ENCODE measurements at regions not wholly inside any gene's neighbourhood (a gene's known extent, or its start where the extent isn't known, plus 50 kb on each side); places are given as distances from the start of the nearest gene placed in this dataset.

DNA sequence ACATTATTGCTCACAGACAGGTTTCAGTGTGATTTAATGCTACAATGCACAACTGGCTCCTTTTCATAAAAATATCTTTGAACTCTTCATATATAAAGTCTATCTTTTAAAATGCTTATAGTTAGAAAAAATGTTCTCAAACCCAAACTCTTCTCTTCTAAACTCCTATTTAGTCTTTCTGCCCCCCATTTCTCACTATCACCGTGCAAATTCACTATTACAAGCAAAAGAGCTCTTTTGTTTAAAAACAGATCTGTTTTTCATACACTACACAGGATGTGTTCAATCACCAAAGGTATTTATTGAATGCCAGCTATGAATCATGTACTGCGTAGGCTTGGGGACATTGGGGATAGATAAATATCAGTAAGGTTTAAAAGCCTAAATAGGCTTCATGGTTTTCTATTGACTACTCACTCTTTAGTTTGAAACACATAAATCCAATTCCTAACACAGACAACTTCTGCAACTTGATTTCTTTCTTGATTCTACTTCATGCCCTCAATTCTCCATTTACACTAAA, 692.3 kb downstream of the C12orf50 start:
- ChIA-PET CTCF (no interaction called here), POLR2A (no interaction called here)
- Histone ChIP-seq H3K4me1 (ENCODE audit: control insufficient read depth, insufficient read depth, low read length) (no peaks in the 10 kb centered on the region), H3K36me3 (ENCODE audit: control insufficient read depth in 2 of 2, insufficient read depth in 1 of 2, low read length in 2 of 2) (no peaks in the 10 kb centered on the region), H3K4me3 (ENCODE audit: low read depth, low read length) (no peak overlapping the region), H3K27ac (ENCODE audit: extremely low read depth, low read depth, low read length) (no peak overlapping the region), H3K9me3 (ENCODE audit: control insufficient read depth, insufficient read depth, low read depth, low read length) (no peaks in the 10 kb centered on the region)
- no peak for TF ChIP-seq ZNF654 (tag by site-specific recombination; IDR thresholded peaks at IDR 0.05; ENCODE audit: low read depth)
- no peak for TF ChIP-seq ZNF266 (tag by site-specific recombination; IDR thresholded peaks at IDR 0.05; ENCODE audit: low read depth)
- no peak for TF ChIP-seq IKZF3 (tag by site-specific recombination; IDR thresholded peaks at IDR 0.05)
- TF ChIP-seq, protein P1, sequence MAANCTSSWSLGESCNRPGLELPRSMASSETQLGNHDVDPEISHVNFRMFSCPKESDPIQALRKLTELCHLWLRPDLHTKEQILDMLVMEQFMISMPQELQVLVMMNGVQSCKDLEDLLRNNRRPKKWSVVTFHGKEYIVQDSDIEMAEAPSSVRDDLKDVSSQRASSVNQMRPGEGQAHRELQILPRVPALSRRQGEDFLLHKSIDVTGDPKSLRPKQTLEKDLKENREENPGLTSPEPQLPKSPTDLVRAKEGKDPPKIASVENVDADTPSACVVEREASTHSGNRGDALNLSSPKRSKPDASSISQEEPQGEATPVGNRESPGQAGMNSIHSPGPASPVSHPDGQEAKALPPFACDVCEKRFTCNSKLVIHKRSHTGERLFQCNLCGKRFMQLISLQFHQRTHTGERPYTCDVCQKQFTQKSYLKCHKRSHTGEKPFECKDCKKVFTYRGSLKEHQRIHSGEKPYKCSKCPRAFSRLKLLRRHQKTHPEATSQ (tag by site-specific recombination; IDR thresholded peaks at IDR 0.05) = no peak
- TF ChIP-seq GLI4 (tag by site-specific recombination; IDR thresholded peaks at IDR 0.05) = no peak
- TF ChIP-seq ZNF366 (tag by site-specific recombination; conservative IDR thresholded peaks at IDR 0.05) = no peak
- TF ChIP-seq ZNF175 (tag by site-specific recombination; IDR thresholded peaks at IDR 0.05) = no peak
- TF ChIP-seq, protein P2, sequence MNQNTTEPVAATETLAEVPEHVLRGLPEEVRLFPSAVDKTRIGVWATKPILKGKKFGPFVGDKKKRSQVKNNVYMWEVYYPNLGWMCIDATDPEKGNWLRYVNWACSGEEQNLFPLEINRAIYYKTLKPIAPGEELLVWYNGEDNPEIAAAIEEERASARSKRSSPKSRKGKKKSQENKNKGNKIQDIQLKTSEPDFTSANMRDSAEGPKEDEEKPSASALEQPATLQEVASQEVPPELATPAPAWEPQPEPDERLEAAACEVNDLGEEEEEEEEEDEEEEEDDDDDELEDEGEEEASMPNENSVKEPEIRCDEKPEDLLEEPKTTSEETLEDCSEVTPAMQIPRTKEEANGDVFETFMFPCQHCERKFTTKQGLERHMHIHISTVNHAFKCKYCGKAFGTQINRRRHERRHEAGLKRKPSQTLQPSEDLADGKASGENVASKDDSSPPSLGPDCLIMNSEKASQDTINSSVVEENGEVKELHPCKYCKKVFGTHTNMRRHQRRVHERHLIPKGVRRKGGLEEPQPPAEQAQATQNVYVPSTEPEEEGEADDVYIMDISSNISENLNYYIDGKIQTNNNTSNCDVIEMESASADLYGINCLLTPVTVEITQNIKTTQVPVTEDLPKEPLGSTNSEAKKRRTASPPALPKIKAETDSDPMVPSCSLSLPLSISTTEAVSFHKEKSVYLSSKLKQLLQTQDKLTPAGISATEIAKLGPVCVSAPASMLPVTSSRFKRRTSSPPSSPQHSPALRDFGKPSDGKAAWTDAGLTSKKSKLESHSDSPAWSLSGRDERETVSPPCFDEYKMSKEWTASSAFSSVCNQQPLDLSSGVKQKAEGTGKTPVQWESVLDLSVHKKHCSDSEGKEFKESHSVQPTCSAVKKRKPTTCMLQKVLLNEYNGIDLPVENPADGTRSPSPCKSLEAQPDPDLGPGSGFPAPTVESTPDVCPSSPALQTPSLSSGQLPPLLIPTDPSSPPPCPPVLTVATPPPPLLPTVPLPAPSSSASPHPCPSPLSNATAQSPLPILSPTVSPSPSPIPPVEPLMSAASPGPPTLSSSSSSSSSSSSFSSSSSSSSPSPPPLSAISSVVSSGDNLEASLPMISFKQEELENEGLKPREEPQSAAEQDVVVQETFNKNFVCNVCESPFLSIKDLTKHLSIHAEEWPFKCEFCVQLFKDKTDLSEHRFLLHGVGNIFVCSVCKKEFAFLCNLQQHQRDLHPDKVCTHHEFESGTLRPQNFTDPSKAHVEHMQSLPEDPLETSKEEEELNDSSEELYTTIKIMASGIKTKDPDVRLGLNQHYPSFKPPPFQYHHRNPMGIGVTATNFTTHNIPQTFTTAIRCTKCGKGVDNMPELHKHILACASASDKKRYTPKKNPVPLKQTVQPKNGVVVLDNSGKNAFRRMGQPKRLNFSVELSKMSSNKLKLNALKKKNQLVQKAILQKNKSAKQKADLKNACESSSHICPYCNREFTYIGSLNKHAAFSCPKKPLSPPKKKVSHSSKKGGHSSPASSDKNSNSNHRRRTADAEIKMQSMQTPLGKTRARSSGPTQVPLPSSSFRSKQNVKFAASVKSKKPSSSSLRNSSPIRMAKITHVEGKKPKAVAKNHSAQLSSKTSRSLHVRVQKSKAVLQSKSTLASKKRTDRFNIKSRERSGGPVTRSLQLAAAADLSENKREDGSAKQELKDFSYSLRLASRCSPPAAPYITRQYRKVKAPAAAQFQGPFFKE (tag by site-specific recombination; IDR thresholded peaks at IDR 0.05; ENCODE audit: borderline replicate concordance) = no peak
- TF ChIP-seq ZNF791 (tag by site-specific recombination; IDR thresholded peaks at IDR 0.05) = no peak
- TF ChIP-seq, protein P3, sequence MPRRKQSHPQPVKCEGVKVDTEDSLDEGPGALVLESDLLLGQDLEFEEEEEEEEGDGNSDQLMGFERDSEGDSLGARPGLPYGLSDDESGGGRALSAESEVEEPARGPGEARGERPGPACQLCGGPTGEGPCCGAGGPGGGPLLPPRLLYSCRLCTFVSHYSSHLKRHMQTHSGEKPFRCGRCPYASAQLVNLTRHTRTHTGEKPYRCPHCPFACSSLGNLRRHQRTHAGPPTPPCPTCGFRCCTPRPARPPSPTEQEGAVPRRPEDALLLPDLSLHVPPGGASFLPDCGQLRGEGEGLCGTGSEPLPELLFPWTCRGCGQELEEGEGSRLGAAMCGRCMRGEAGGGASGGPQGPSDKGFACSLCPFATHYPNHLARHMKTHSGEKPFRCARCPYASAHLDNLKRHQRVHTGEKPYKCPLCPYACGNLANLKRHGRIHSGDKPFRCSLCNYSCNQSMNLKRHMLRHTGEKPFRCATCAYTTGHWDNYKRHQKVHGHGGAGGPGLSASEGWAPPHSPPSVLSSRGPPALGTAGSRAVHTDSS (tag by site-specific recombination; IDR thresholded peaks at IDR 0.05) = no peak
- TF ChIP-seq ZNF354C (tag by site-specific recombination; IDR thresholded peaks at IDR 0.05; ENCODE audit: borderline replicate concordance, low read depth) = no peak
- TF ChIP-seq, protein P4, sequence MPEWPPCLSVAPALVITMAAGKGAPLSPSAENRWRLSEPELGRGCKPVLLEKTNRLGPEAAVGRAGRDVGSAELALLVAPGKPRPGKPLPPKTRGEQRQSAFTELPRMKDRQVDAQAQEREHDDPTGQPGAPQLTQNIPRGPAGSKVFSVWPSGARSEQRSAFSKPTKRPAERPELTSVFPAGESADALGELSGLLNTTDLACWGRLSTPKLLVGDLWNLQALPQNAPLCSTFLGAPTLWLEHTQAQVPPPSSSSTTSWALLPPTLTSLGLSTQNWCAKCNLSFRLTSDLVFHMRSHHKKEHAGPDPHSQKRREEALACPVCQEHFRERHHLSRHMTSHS (tag by site-specific recombination; IDR thresholded peaks at IDR 0.05) = no peak
- TF ChIP-seq, protein P5, sequence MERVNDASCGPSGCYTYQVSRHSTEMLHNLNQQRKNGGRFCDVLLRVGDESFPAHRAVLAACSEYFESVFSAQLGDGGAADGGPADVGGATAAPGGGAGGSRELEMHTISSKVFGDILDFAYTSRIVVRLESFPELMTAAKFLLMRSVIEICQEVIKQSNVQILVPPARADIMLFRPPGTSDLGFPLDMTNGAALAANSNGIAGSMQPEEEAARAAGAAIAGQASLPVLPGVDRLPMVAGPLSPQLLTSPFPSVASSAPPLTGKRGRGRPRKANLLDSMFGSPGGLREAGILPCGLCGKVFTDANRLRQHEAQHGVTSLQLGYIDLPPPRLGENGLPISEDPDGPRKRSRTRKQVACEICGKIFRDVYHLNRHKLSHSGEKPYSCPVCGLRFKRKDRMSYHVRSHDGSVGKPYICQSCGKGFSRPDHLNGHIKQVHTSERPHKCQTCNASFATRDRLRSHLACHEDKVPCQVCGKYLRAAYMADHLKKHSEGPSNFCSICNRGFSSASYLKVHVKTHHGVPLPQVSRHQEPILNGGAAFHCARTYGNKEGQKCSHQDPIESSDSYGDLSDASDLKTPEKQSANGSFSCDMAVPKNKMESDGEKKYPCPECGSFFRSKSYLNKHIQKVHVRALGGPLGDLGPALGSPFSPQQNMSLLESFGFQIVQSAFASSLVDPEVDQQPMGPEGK (tag by site-specific recombination; IDR thresholded peaks at IDR 0.05) = no peak
- no peak for TF ChIP-seq ZNF521 (tag by site-specific recombination; IDR thresholded peaks at IDR 0.05)
- no peak for TF ChIP-seq ZBTB17 (tag by site-specific recombination; IDR thresholded peaks at IDR 0.05)
- TF ChIP-seq ZNF624 (tag by site-specific recombination; IDR thresholded peaks at IDR 0.05) = no peak
- TF ChIP-seq ZNF23 (tag by site-specific recombination; IDR thresholded peaks at IDR 0.05; ENCODE audit: borderline replicate concordance) = no peak
- no peak for TF ChIP-seq ZNF677 (tag by site-specific recombination; IDR thresholded peaks at IDR 0.05)
- TF ChIP-seq, protein P6, sequence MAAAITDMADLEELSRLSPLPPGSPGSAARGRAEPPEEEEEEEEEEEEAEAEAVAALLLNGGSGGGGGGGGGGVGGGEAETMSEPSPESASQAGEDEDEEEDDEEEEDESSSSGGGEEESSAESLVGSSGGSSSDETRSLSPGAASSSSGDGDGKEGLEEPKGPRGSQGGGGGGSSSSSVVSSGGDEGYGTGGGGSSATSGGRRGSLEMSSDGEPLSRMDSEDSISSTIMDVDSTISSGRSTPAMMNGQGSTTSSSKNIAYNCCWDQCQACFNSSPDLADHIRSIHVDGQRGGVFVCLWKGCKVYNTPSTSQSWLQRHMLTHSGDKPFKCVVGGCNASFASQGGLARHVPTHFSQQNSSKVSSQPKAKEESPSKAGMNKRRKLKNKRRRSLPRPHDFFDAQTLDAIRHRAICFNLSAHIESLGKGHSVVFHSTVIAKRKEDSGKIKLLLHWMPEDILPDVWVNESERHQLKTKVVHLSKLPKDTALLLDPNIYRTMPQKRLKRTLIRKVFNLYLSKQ (tag by site-specific recombination; IDR thresholded peaks at IDR 0.05; ENCODE audit: borderline replicate concordance) = no peak
